ENCODE measurements at regions not wholly inside any gene's neighbourhood (a gene's known extent, or its start where the extent isn't known, plus 50 kb on each side); places are given as distances from the start of the nearest gene placed in this dataset.
"Not testable (repeated sequence)": the region's sequence is repeated elsewhere in the genome, so short reads cannot be mapped to it uniquely, and the experiment has no call there.

- intact Hi-C loops (cut with micrococcal nuclease); H3K4me1 Mint-ChIP-seq (ENCODE audit: low read depth); H3K9me3 Mint-ChIP-seq; H3K27me3 Mint-ChIP-seq (ENCODE audit: insufficient read depth); H3K4me3 Mint-ChIP-seq; H3K27ac Mint-ChIP-seq; H3K36me3 Mint-ChIP-seq (ENCODE audit: low read depth); DNase-seq (ENCODE audit: low spot score): not testable (repeated sequence)
Observed at GRCh38 chr4:100868281-100868680, 350.5 kb upstream of the EMCN start.

GRCh38 chr4:100852326-100852725, 334.5 kb upstream of the EMCN start:
- no peak for DNase-seq (ENCODE audit: low spot score)
- H3K36me3 Mint-ChIP-seq (ENCODE audit: low read depth): no peaks in the 10 kb centered on the region
- H3K27ac Mint-ChIP-seq: no peak overlapping the region
- H3K9me3 Mint-ChIP-seq: no peaks in the 10 kb centered on the region
- peaks cover 7% of the 10 kb centered on the region for H3K27me3 Mint-ChIP-seq (ENCODE audit: insufficient read depth)
- intact Hi-C loops (cut with micrococcal nuclease): no loop called here
- H3K4me1 Mint-ChIP-seq (ENCODE audit: low read depth): no peaks in the 10 kb centered on the region
- no peak overlapping the region for H3K4me3 Mint-ChIP-seq

GRCh38 chr4:100849319-100849718, 331.5 kb upstream of the EMCN start:
- H3K4me1 Mint-ChIP-seq (ENCODE audit: low read depth): no peaks in the 10 kb centered on the region
- H3K4me3 Mint-ChIP-seq: no peak overlapping the region
- no peak overlapping the region for H3K27ac Mint-ChIP-seq
- DNase-seq (ENCODE audit: low spot score): no peak
- H3K9me3 Mint-ChIP-seq: no peaks in the 10 kb centered on the region
- intact Hi-C loops (cut with micrococcal nuclease): no loop called here
- no peaks in the 10 kb centered on the region for H3K36me3 Mint-ChIP-seq (ENCODE audit: low read depth)
- H3K27me3 Mint-ChIP-seq (ENCODE audit: insufficient read depth): peaks cover 2% of the 10 kb centered on the region

- H3K4me3 Mint-ChIP-seq: no peak overlapping the region
- no peak overlapping the region for H3K27ac Mint-ChIP-seq
- intact Hi-C loops (cut with micrococcal nuclease): no loop called here
- H3K36me3 Mint-ChIP-seq (ENCODE audit: low read depth): no peaks in the 10 kb centered on the region
- DNase-seq (ENCODE audit: low spot score): no peak
- H3K9me3 Mint-ChIP-seq: no peaks in the 10 kb centered on the region
- H3K27me3 Mint-ChIP-seq (ENCODE audit: insufficient read depth): peaks cover 2% of the 10 kb centered on the region
- H3K4me1 Mint-ChIP-seq (ENCODE audit: low read depth): no peaks in the 10 kb centered on the region
Observed at GRCh38 chr4:100848841-100849240, 331.0 kb upstream of the EMCN start.

- Mint-ChIP-seq H3K27me3 (ENCODE audit: insufficient read depth) (no peaks in the 10 kb centered on the region), H3K4me3 (no peak overlapping the region), H3K4me1 (ENCODE audit: low read depth) (no peaks in the 10 kb centered on the region), H3K27ac (no peak overlapping the region), H3K9me3 (no peaks in the 10 kb centered on the region), H3K36me3 (ENCODE audit: low read depth) (no peaks in the 10 kb centered on the region)
- intact Hi-C loops (cut with micrococcal nuclease): no loop called here
- no peak for DNase-seq (ENCODE audit: low spot score)
Observed at GRCh38 chr4:100843910-100844309, 326.1 kb upstream of the EMCN start.

GRCh38 chr4:100842856-100843255, 325.0 kb upstream of the EMCN start:
- H3K9me3 Mint-ChIP-seq: no peaks in the 10 kb centered on the region
- DNase-seq (ENCODE audit: low spot score): no peak
- H3K4me1 Mint-ChIP-seq (ENCODE audit: low read depth): no peaks in the 10 kb centered on the region
- H3K27ac Mint-ChIP-seq: no peak overlapping the region
- H3K27me3 Mint-ChIP-seq (ENCODE audit: insufficient read depth): no peaks in the 10 kb centered on the region
- H3K4me3 Mint-ChIP-seq: no peak overlapping the region
- intact Hi-C loops (cut with micrococcal nuclease): no loop called here
- no peaks in the 10 kb centered on the region for H3K36me3 Mint-ChIP-seq (ENCODE audit: low read depth)

- intact Hi-C loops (cut with micrococcal nuclease): no loop called here
- DNase-seq (ENCODE audit: low spot score): no peak
Observed at GRCh38 chr4:100841911-100842310, 324.1 kb upstream of the EMCN start.

GRCh38 chr4:100839712-100840111, 321.9 kb upstream of the EMCN start:
- Mint-ChIP-seq H3K36me3 (ENCODE audit: low read depth) (no peaks in the 10 kb centered on the region), H3K27me3 (ENCODE audit: insufficient read depth) (peaks cover 5% of the 10 kb centered on the region), H3K4me3 (no peak overlapping the region), H3K4me1 (ENCODE audit: low read depth) (no peaks in the 10 kb centered on the region), H3K9me3 (no peaks in the 10 kb centered on the region), H3K27ac (no peak overlapping the region)
- DNase-seq (ENCODE audit: low spot score): no peak
- intact Hi-C loops (cut with micrococcal nuclease): no loop called here

More at GRCh38 chr4:100841911-100842310, 324.1 kb upstream of the EMCN start:
- H3K36me3 Mint-ChIP-seq (ENCODE audit: low read depth): no peaks in the 10 kb centered on the region
- H3K4me3 Mint-ChIP-seq: no peak overlapping the region
- H3K27me3 Mint-ChIP-seq (ENCODE audit: insufficient read depth): peaks cover 3% of the 10 kb centered on the region
- no peak overlapping the region for H3K27ac Mint-ChIP-seq
- H3K9me3 Mint-ChIP-seq: no peaks in the 10 kb centered on the region
- no peaks in the 10 kb centered on the region for H3K4me1 Mint-ChIP-seq (ENCODE audit: low read depth)

GRCh38 chr4:100838286-100838685, 320.5 kb upstream of the EMCN start:
- H3K9me3 Mint-ChIP-seq: no peaks in the 10 kb centered on the region
- H3K27ac Mint-ChIP-seq: no peak overlapping the region
- H3K27me3 Mint-ChIP-seq (ENCODE audit: insufficient read depth): peaks cover 5% of the 10 kb centered on the region
- H3K4me3 Mint-ChIP-seq: no peak overlapping the region
- intact Hi-C loops (cut with micrococcal nuclease): no loop called here
- no peak for DNase-seq (ENCODE audit: low spot score)
- no peaks in the 10 kb centered on the region for H3K4me1 Mint-ChIP-seq (ENCODE audit: low read depth)
- H3K36me3 Mint-ChIP-seq (ENCODE audit: low read depth): no peaks in the 10 kb centered on the region

GRCh38 chr4:100836929-100837328, 319.1 kb upstream of the EMCN start:
- H3K27me3 Mint-ChIP-seq (ENCODE audit: insufficient read depth): peaks cover 5% of the 10 kb centered on the region
- H3K9me3 Mint-ChIP-seq: no peaks in the 10 kb centered on the region
- no peak for DNase-seq (ENCODE audit: low spot score)
- no peaks in the 10 kb centered on the region for H3K36me3 Mint-ChIP-seq (ENCODE audit: low read depth)
- no peak overlapping the region for H3K27ac Mint-ChIP-seq
- no peak overlapping the region for H3K4me3 Mint-ChIP-seq
- intact Hi-C loops (cut with micrococcal nuclease): no loop called here
- no peaks in the 10 kb centered on the region for H3K4me1 Mint-ChIP-seq (ENCODE audit: low read depth)

- peaks cover 5% of the 10 kb centered on the region for H3K27me3 Mint-ChIP-seq (ENCODE audit: insufficient read depth)
- no peak for DNase-seq (ENCODE audit: low spot score)
- H3K9me3 Mint-ChIP-seq: peaks cover 8% of the 10 kb centered on the region
- no peak overlapping the region for H3K4me3 Mint-ChIP-seq
- no peaks in the 10 kb centered on the region for H3K4me1 Mint-ChIP-seq (ENCODE audit: low read depth)
- intact Hi-C loops (cut with micrococcal nuclease): no loop called here
- peaks cover 2% of the 10 kb centered on the region for H3K36me3 Mint-ChIP-seq (ENCODE audit: low read depth)
- no peak overlapping the region for H3K27ac Mint-ChIP-seq
Observed at GRCh38 chr4:100834616-100835015, 316.8 kb upstream of the EMCN start.

- Mint-ChIP-seq H3K27me3 (ENCODE audit: insufficient read depth) (peaks cover 5% of the 10 kb centered on the region), H3K27ac (no peak overlapping the region), H3K4me1 (ENCODE audit: low read depth) (no peaks in the 10 kb centered on the region), H3K9me3 (peaks cover 8% of the 10 kb centered on the region), H3K4me3 (no peak overlapping the region), H3K36me3 (ENCODE audit: low read depth) (peaks cover 2% of the 10 kb centered on the region)
- DNase-seq (ENCODE audit: low spot score): no peak
- intact Hi-C loops (cut with micrococcal nuclease): no loop called here
Observed at GRCh38 chr4:100833906-100834305, 316.1 kb upstream of the EMCN start.

- Mint-ChIP-seq H3K9me3 (peaks cover 14% of the 10 kb centered on the region), H3K36me3 (ENCODE audit: low read depth) (peaks cover 2% of the 10 kb centered on the region), H3K27ac (no peak overlapping the region), H3K4me3 (no peak overlapping the region), H3K4me1 (ENCODE audit: low read depth) (peaks cover 13% of the 10 kb centered on the region), H3K27me3 (ENCODE audit: insufficient read depth) (no peaks in the 10 kb centered on the region)
- no peak for DNase-seq (ENCODE audit: low spot score)
- intact Hi-C loops (cut with micrococcal nuclease): no loop called here
Observed at GRCh38 chr4:100828986-100829685, 311.3 kb upstream of the EMCN start.

- H3K9me3 Mint-ChIP-seq: peaks cover 14% of the 10 kb centered on the region
- no peak overlapping the region for H3K27ac Mint-ChIP-seq
- peaks cover 19% of the 10 kb centered on the region for H3K4me1 Mint-ChIP-seq (ENCODE audit: low read depth)
- H3K27me3 Mint-ChIP-seq (ENCODE audit: insufficient read depth): no peaks in the 10 kb centered on the region
- no peak for DNase-seq (ENCODE audit: low spot score)
- intact Hi-C loops (cut with micrococcal nuclease): no loop called here
- peaks cover 2% of the 10 kb centered on the region for H3K36me3 Mint-ChIP-seq (ENCODE audit: low read depth)
- H3K4me3 Mint-ChIP-seq: no peak overlapping the region
Observed at GRCh38 chr4:100828364-100828763, 310.5 kb upstream of the EMCN start.
